ENCODE measurements at regions not wholly inside any gene's neighbourhood (a gene's known extent, or its start where the extent isn't known, plus 50 kb on each side); places are given as distances from the start of the nearest gene placed in this dataset.
"Not testable (repeated sequence)": the region's sequence is repeated elsewhere in the genome, so short reads cannot be mapped to it uniquely, and the experiment has no call there.

DNA sequence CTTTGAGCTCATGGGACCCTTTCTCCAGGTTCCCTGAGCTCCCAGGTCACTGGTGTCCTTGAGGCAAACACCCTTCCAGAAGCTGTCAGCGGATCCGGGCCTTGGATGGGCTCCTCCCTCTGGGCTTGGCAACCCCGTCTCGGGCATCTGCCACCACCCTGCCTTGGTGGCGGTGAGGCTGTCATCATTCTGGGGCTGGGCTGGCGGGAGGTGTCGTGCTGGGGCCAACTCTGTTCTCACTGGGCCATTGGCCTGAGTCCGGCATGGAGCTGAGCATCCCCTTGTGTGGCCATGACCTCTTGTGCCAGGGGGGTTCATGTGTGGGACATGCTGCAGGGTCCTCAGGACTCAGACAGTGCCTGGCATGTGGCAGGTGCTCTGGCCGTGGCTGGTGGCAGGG, 197.6 kb downstream of the LAT start:
- Histone ChIP-seq H3K27me3 (no peaks in the 10 kb centered on the region), H3K36me3 (replicated peaks in 1 of 2; ENCODE audit: insufficient read depth in 1 of 2, low read depth in 2 of 2) (no peaks in the 10 kb centered on the region), H3K9me3 (no peaks in the 10 kb centered on the region), H3K4me1 (peaks cover 10% of the 10 kb centered on the region), H3K4me3 (no peak overlapping the region), H3K27ac (no peak overlapping the region)
- WGBS, 2 donors = 77% methylated on average over 9 of the region's 9 CpGs; no CpG with 5 or more reads in 1 of the 2 donors
- TF ChIP-seq CTCF (IDR thresholded peaks at IDR 0.05) = no peak
- no peak for TF ChIP-seq POLR2A (IDR thresholded peaks at IDR 0.05)
- no peak for DNase-seq
- intact Hi-C loops (cut with DNase I) = no loop called here
- no peak for ATAC-seq

DNA sequence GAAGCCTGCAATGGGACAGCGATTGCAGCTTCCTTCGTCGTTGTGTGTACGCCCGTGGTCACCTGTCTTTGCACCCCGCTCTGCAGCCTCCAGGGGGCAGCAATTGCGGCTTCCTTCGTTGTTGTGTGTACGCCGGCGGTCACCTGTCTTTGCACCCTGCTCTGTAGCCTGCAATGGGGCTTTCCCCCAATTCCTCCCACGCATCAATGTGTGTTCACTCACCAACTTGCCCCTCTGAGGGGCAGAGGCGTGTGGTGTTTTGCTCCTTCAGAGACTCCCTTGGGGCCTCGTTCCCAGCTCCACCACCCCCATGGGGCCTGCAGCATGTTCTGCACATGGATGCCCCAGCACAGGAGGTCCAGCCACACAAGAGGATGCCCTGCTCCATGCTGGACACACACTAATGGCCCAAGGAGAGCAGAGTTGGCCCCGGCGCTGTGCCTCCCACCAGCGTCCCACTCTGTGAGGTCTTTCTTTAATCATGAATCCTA, 197.1 kb downstream of the LAT start:
- H3K9me3 ChIP-seq; intact Hi-C loops (cut with DNase I); H3K27me3 ChIP-seq; H3K36me3 ChIP-seq (replicated peaks in 1 of 2; ENCODE audit: insufficient read depth in 1 of 2, low read depth in 2 of 2); H3K27ac ChIP-seq; DNase-seq; ATAC-seq; H3K4me3 ChIP-seq: not testable (repeated sequence)
- H3K4me1 ChIP-seq = peaks cover 10% of the 10 kb centered on the region
- WGBS, 2 donors = 79% methylated on average over 15 to 16 of the region's 17 CpGs

GRCh38 chr16:29181254-29181780, 196.5 kb downstream of the LAT start:
- H3K4me3 ChIP-seq; H3K36me3 ChIP-seq (replicated peaks in 1 of 2; ENCODE audit: insufficient read depth in 1 of 2, low read depth in 2 of 2); intact Hi-C loops (cut with DNase I); H3K27me3 ChIP-seq; ATAC-seq; DNase-seq; H3K9me3 ChIP-seq; H3K27ac ChIP-seq: not testable (repeated sequence)
- peaks cover 10% of the 10 kb centered on the region for H3K4me1 ChIP-seq
- WGBS, 2 donors = 76 to 80% methylated on average over 1 to 9 of the region's 13 CpGs

- H3K36me3 ChIP-seq (replicated peaks in 1 of 2; ENCODE audit: insufficient read depth in 1 of 2, low read depth in 2 of 2); DNase-seq; H3K27me3 ChIP-seq; H3K9me3 ChIP-seq; H3K27ac ChIP-seq; intact Hi-C loops (cut with DNase I); H3K4me3 ChIP-seq; ATAC-seq: not testable (repeated sequence)
- H3K4me1 ChIP-seq = peaks cover 10% of the 10 kb centered on the region
- 92 to 100% methylated on average over 4 to 15 of the region's 15 CpGs for WGBS, 2 donors
Measured at GRCh38 chr16:29180206-29180600, 195.4 kb downstream of the LAT start.

- H3K27me3 ChIP-seq; H3K9me3 ChIP-seq; DNase-seq; H3K27ac ChIP-seq; H3K4me3 ChIP-seq; H3K36me3 ChIP-seq (replicated peaks in 1 of 2; ENCODE audit: insufficient read depth in 1 of 2, low read depth in 2 of 2); intact Hi-C loops (cut with DNase I); ATAC-seq: not testable (repeated sequence)
- peaks cover 10% of the 10 kb centered on the region for H3K4me1 ChIP-seq
- 76 to 90% methylated on average over 7 to 19 of the region's 25 CpGs for WGBS, 2 donors
Measured at GRCh38 chr16:29179401-29180205, 194.8 kb downstream of the LAT start.

- H3K27me3 ChIP-seq; H3K9me3 ChIP-seq; H3K36me3 ChIP-seq (replicated peaks in 1 of 2; ENCODE audit: insufficient read depth in 1 of 2, low read depth in 2 of 2); H3K4me3 ChIP-seq; intact Hi-C loops (cut with DNase I): not testable (repeated sequence)
- H3K4me1 ChIP-seq = peaks cover 10% of the 10 kb centered on the region
- DNase-seq (peak; percentile 22 to 59 (median 46)), ATAC-seq (peak; percentile 73)
- WGBS, 2 donors = 14 to 30% methylated on average over 6 to 13 of the region's 24 CpGs
- peak overlapping the region in 1 of 4 donors; percentile 14 for H3K27ac ChIP-seq
Measured at GRCh38 chr16:29177888-29178726, 193.3 kb downstream of the LAT start.

DNA sequence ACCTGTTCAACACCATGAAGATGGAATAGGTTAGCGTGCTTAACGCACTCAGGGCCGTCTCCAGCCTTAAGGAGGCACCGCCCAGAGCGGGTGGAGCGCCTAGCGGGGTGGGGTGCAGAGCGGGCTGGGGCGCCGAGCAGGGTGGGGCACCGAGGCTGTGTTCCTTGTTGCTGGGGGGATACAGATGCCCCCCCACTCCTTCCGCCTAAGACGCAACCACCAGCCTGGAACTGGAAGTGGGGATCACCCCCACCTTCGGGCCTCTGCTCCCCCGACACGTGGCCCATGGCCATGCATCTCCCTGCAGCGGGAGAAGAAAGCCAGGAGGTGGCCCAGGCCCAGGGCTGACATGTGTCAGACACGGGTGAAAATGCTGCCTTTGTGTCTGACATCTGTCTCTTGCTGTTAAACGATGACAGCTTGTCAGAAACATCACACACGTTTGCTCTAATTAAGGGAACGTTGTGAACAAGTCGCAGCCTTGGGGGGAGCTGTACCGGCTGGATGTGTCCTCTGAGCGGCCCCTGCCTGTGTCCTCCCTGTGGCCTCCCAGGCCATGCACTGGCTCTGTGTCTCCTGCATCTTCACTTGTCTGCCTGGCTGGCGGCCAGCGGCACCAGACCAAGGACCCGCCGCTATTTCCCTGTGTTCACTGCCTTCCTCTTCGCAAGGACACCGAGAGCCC, 192.5 kb downstream of the LAT start:
- ATAC-seq = peak; percentile 11
- H3K27me3 ChIP-seq; H3K27ac ChIP-seq; intact Hi-C loops (cut with DNase I); H3K36me3 ChIP-seq (replicated peaks in 1 of 2; ENCODE audit: insufficient read depth in 1 of 2, low read depth in 2 of 2); H3K9me3 ChIP-seq; H3K4me3 ChIP-seq; DNase-seq: not testable (repeated sequence)
- WGBS, 2 donors = 52% methylated on average over 26 of the region's 30 CpGs; no CpG with 5 or more reads in 1 of the 2 donors
- H3K4me1 ChIP-seq = peaks cover 10% of the 10 kb centered on the region

DNA sequence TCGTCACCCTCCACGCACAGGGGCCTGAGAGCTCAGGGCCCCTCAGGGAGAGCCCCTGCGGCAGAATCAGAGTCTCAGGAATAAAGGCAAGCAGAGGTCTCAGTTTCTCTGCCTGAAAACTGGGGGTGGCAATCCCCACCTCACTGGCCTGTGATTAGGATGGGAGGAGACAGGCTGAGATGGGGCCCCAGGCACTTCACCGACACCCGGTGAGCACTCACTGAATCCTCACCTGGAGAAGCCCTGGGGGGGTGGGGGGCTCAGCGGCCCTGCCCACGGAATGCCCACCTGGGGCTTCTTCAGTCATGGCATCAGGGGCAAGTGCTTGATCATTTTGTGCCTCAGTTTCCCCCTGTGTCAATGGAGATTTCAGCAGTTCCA, 192.0 kb downstream of the LAT start:
- intact Hi-C loops (cut with DNase I); H3K4me3 ChIP-seq; ATAC-seq; DNase-seq; H3K27ac ChIP-seq; H3K36me3 ChIP-seq (replicated peaks in 1 of 2; ENCODE audit: insufficient read depth in 1 of 2, low read depth in 2 of 2); H3K27me3 ChIP-seq; H3K9me3 ChIP-seq: not testable (repeated sequence)
- peaks cover 10% of the 10 kb centered on the region for H3K4me1 ChIP-seq
- WGBS, 2 donors = 94% methylated on average over 4 of the region's 7 CpGs; no CpG with 5 or more reads in 1 of the 2 donors

GRCh38 chr16:29176154-29176470, 191.3 kb downstream of the LAT start:
- H3K4me3 ChIP-seq; ATAC-seq; intact Hi-C loops (cut with DNase I); H3K27ac ChIP-seq; DNase-seq; H3K9me3 ChIP-seq; H3K27me3 ChIP-seq; H3K36me3 ChIP-seq (replicated peaks in 1 of 2; ENCODE audit: insufficient read depth in 1 of 2, low read depth in 2 of 2): not testable (repeated sequence)
- WGBS, 2 donors = 59 to 64% methylated on average over 5 to 7 of the region's 7 CpGs
- peaks cover 10% of the 10 kb centered on the region for H3K4me1 ChIP-seq

Data from body of pancreas (tissue), 4 donors.